PC-9 (cell line): ENCODE measurements at regions not wholly inside any gene's neighbourhood (a gene's known extent, or its start where the extent isn't known, plus 50 kb on each side); places are given as distances from the start of the nearest gene placed in this dataset.

Source experiments
- CTCF ChIP-seq: fragments of 200-600 bp; sonication (generic); conservative IDR thresholded peaks from 2 replicates; pipeline ENCODE4 v1.6.1; 2017; ENCODE audit warnings: mixed run types, antibody characterized with exemption, mild to moderate bottlenecking, moderate library complexity
- EZH2 ChIP-seq: fragments of 200-600 bp; sonication (generic); IDR thresholded peaks from 2 replicates; pipeline ENCODE4 v1.8.0; 2017; ENCODE audit warnings: antibody characterized with exemption, low read depth

- TF ChIP-seq EZH2 (no peak), CTCF (no peak)
These were observed 75.8 kb upstream of the CCDC91 start for GRCh38 chr12:28114488-28114887.
